HG02885 (cell line): ENCODE measurements at regions not wholly inside any gene's neighbourhood (a gene's known extent, or its start where the extent isn't known, plus 50 kb on each side); places are given as distances from the start of the nearest gene placed in this dataset.
"Not testable (repeated sequence)": the region's sequence is repeated elsewhere in the genome, so short reads cannot be mapped to it uniquely, and the experiment has no call there.

Experiments
- ATAC-seq: cut with Tn5 transposase; IDR thresholded peaks from one replicate; pipeline ENCODE4 v1.9.1; 2021; ENCODE audit warnings: mild to moderate bottlenecking; ENCODE audit not compliant: unreplicated experiment, poor library complexity

- no peak for ATAC-seq
Measured at GRCh38 chr12:13422291-13422690, 225.8 kb downstream of the EMP1 start.

- no peak for ATAC-seq
Measured at GRCh38 chr12:13417516-13417915, 221.0 kb downstream of the EMP1 start.

- ATAC-seq: no peak
Measured at GRCh38 chr12:13411287-13411686, 214.8 kb downstream of the EMP1 start.

GRCh38 chr12:13405961-13406703, 209.6 kb downstream of the EMP1 start:
- ATAC-seq: no peak

GRCh38 chr12:13404631-13405473, 208.3 kb downstream of the EMP1 start:
- no peak for ATAC-seq

GRCh38 chr12:13404111-13404628, 207.6 kb downstream of the EMP1 start:
- no peak for ATAC-seq

- ATAC-seq: not testable (repeated sequence)
Measured at GRCh38 chr12:13391375-13391774, 194.8 kb downstream of the EMP1 start.

- no peak for ATAC-seq
Measured at GRCh38 chr12:13390918-13391317, 194.4 kb downstream of the EMP1 start.

GRCh38 chr12:13390381-13390861, 193.9 kb downstream of the EMP1 start:
- no peak for ATAC-seq

- ATAC-seq: no peak
Measured at GRCh38 chr12:13387101-13387500, 190.6 kb downstream of the EMP1 start.

GRCh38 chr12:13386323-13387039, 190.0 kb downstream of the EMP1 start:
- no peak for ATAC-seq

GRCh38 chr12:13383379-13383778, 186.9 kb downstream of the EMP1 start:
- ATAC-seq: no peak

GRCh38 chr12:13380297-13380696, 183.8 kb downstream of the EMP1 start:
- ATAC-seq: no peak

- ATAC-seq: no peak
Measured at GRCh38 chr12:13379531-13380188, 183.1 kb downstream of the EMP1 start.

- no peak for ATAC-seq
Measured at GRCh38 chr12:13377698-13378097, 181.2 kb downstream of the EMP1 start.

- no peak for ATAC-seq
Measured at GRCh38 chr12:13376610-13377373, 180.3 kb downstream of the EMP1 start.

GRCh38 chr12:13375583-13376345, 179.2 kb downstream of the EMP1 start:
- no peak for ATAC-seq

GRCh38 chr12:13374793-13375192, 178.3 kb downstream of the EMP1 start:
- no peak for ATAC-seq

GRCh38 chr12:13373803-13374202, 177.3 kb downstream of the EMP1 start:
- no peak for ATAC-seq
